IgD-negative memory B cell (primary cell): ENCODE measurements at regions not wholly inside any gene's neighbourhood (a gene's known extent, or its start where the extent isn't known, plus 50 kb on each side); places are given as distances from the start of the nearest gene placed in this dataset.
"Not testable (repeated sequence)": the region's sequence is repeated elsewhere in the genome, so short reads cannot be mapped to it uniquely, and the experiment has no call there.

Experiments used
- H3K27ac Mint-ChIP-seq, 3 donors: one replicate each; pipeline ENCODE4 v1.8.0; 2020 to 2022; ENCODE audit warnings: mild to moderate bottlenecking in 3 of 3, mixed read lengths in 3 of 3, moderate library complexity in 1 of 3
- H3K27me3 Mint-ChIP-seq: one replicate; pipeline ENCODE4 v1.8.0; 2021; ENCODE audit warnings: mixed read lengths
- H3K36me3 Mint-ChIP-seq: one replicate; pipeline ENCODE4 v1.8.0; 2020; ENCODE audit warnings: mild to moderate bottlenecking, mixed read lengths
- H3K4me1 Mint-ChIP-seq, 3 donors: one replicate each; pipeline ENCODE4 v1.8.0; 2020 to 2022; ENCODE audit warnings: mixed read lengths in 3 of 3, mild to moderate bottlenecking in 1 of 3
- H3K4me3 Mint-ChIP-seq, 4 donors: one replicate each; pipeline ENCODE4 v1.8.0; 2020 to 2022; ENCODE audit warnings: mild to moderate bottlenecking in 4 of 4, mixed read lengths in 4 of 4, moderate library complexity in 3 of 4
- H3K9me3 Mint-ChIP-seq, 3 donors: one replicate each; pipeline ENCODE4 v1.8.0; 2020 to 2021; ENCODE audit warnings: mixed read lengths in 3 of 3, mild to moderate bottlenecking in 1 of 3

- no peaks in the 10 kb centered on the region for H3K36me3 Mint-ChIP-seq
- H3K9me3 Mint-ChIP-seq, result peaks cover 0 to 3% (median 1%) of the 10 kb centered on the region in 3 donors
- H3K4me1 Mint-ChIP-seq, result no peaks in the 10 kb centered on the region
- H3K27me3 Mint-ChIP-seq, result no peaks in the 10 kb centered on the region
- no peak overlapping the region for H3K27ac Mint-ChIP-seq
- H3K4me3 Mint-ChIP-seq, result no peak overlapping the region
These were observed 672.1 kb downstream of the EFNB2 start for GRCh38 chr13:105863300-105863920.

- Mint-ChIP-seq H3K27me3 (no peaks in the 10 kb centered on the region), H3K9me3 (peaks cover 0 to 1% (median 0%) of the 10 kb centered on the region in 3 donors), H3K4me1 (no peaks in the 10 kb centered on the region), H3K4me3 (no peak overlapping the region), H3K27ac (no peak overlapping the region), H3K36me3 (no peaks in the 10 kb centered on the region)
These were observed 687.0 kb downstream of the EFNB2 start for GRCh38 chr13:105848494-105848893.

GRCh38 chr13:105847527-105848291 lies 687.8 kb downstream of the EFNB2 start:
- H3K9me3 Mint-ChIP-seq, result peaks cover 0 to 1% (median 0%) of the 10 kb centered on the region in 3 donors
- H3K4me3 Mint-ChIP-seq, result no peak overlapping the region
- no peaks in the 10 kb centered on the region for H3K36me3 Mint-ChIP-seq
- H3K27ac Mint-ChIP-seq, result no peak overlapping the region
- no peaks in the 10 kb centered on the region for H3K4me1 Mint-ChIP-seq
- no peaks in the 10 kb centered on the region for H3K27me3 Mint-ChIP-seq

GRCh38 chr13:105846923-105847322 lies 688.5 kb downstream of the EFNB2 start:
- Mint-ChIP-seq H3K27ac (no peak overlapping the region), H3K4me3 (no peak overlapping the region), H3K27me3 (no peaks in the 10 kb centered on the region), H3K36me3 (no peaks in the 10 kb centered on the region), H3K4me1 (no peaks in the 10 kb centered on the region), H3K9me3 (peaks cover 0 to 1% (median 0%) of the 10 kb centered on the region in 3 donors)

- Mint-ChIP-seq H3K4me3 (no peak overlapping the region), H3K4me1 (no peaks in the 10 kb centered on the region), H3K27me3 (no peaks in the 10 kb centered on the region), H3K9me3 (peaks cover 0 to 2% (median 0%) of the 10 kb centered on the region in 3 donors), H3K36me3 (no peaks in the 10 kb centered on the region), H3K27ac (no peak overlapping the region)
These were observed 694.2 kb downstream of the EFNB2 start for GRCh38 chr13:105841286-105841685.

- Mint-ChIP-seq H3K9me3 (peaks cover 0 to 2% (median 0%) of the 10 kb centered on the region in 3 donors), H3K27ac (no peak overlapping the region), H3K4me3 (no peak overlapping the region), H3K4me1 (no peaks in the 10 kb centered on the region), H3K27me3 (no peaks in the 10 kb centered on the region), H3K36me3 (no peaks in the 10 kb centered on the region)
These were observed 697.2 kb downstream of the EFNB2 start for GRCh38 chr13:105838231-105838630.

GRCh38 chr13:105837295-105837694 lies 698.2 kb downstream of the EFNB2 start:
- H3K27me3 Mint-ChIP-seq, H3K9me3 Mint-ChIP-seq, H3K4me1 Mint-ChIP-seq, H3K27ac Mint-ChIP-seq, H3K36me3 Mint-ChIP-seq, H3K4me3 Mint-ChIP-seq: not testable (repeated sequence)

GRCh38 chr13:105830821-105831220 lies 704.6 kb downstream of the EFNB2 start:
- Mint-ChIP-seq H3K27ac (no peak overlapping the region), H3K4me1 (no peaks in the 10 kb centered on the region), H3K27me3 (no peaks in the 10 kb centered on the region), H3K36me3 (no peaks in the 10 kb centered on the region), H3K9me3 (peaks cover 2 to 4% (median 3%) of the 10 kb centered on the region in 3 donors), H3K4me3 (peak overlapping the region in 1 of 4 donors; percentile 1)

GRCh38 chr13:105827111-105827809 lies 708.2 kb downstream of the EFNB2 start:
- no peak overlapping the region for H3K27ac Mint-ChIP-seq
- peaks cover 3% of the 10 kb centered on the region for H3K27me3 Mint-ChIP-seq
- no peaks in the 10 kb centered on the region for H3K4me1 Mint-ChIP-seq
- H3K9me3 Mint-ChIP-seq, result peaks cover 2 to 7% (median 3%) of the 10 kb centered on the region in 3 donors
- H3K4me3 Mint-ChIP-seq, result no peak overlapping the region
- no peaks in the 10 kb centered on the region for H3K36me3 Mint-ChIP-seq

- Mint-ChIP-seq H3K4me1 (no peaks in the 10 kb centered on the region), H3K9me3 (peaks cover 0 to 5% (median 3%) of the 10 kb centered on the region in 3 donors), H3K36me3 (no peaks in the 10 kb centered on the region), H3K27ac (no peak overlapping the region), H3K27me3 (peaks cover 3% of the 10 kb centered on the region), H3K4me3 (no peak overlapping the region)
These were observed 710.4 kb downstream of the EFNB2 start for GRCh38 chr13:105825071-105825470.

- H3K27ac Mint-ChIP-seq, result no peak overlapping the region
- peaks cover 0 to 3% (median 0%) of the 10 kb centered on the region in 3 donors for H3K9me3 Mint-ChIP-seq
These were observed 714.1 kb downstream of the EFNB2 start for GRCh38 chr13:105821337-105821736.

GRCh38 chr13:105820415-105820814 lies 715.0 kb downstream of the EFNB2 start:
- Mint-ChIP-seq H3K27ac (no peak overlapping the region), H3K4me3 (no peak overlapping the region), H3K36me3 (no peaks in the 10 kb centered on the region), H3K4me1 (no peaks in the 10 kb centered on the region), H3K27me3 (peaks cover 3% of the 10 kb centered on the region), H3K9me3 (peaks cover 0 to 3% (median 0%) of the 10 kb centered on the region in 3 donors)

More at GRCh38 chr13:105821337-105821736, 714.1 kb downstream of the EFNB2 start:
- H3K36me3 Mint-ChIP-seq, result no peaks in the 10 kb centered on the region
- no peaks in the 10 kb centered on the region for H3K4me1 Mint-ChIP-seq
- H3K4me3 Mint-ChIP-seq, result no peak overlapping the region
- peaks cover 3% of the 10 kb centered on the region for H3K27me3 Mint-ChIP-seq

GRCh38 chr13:105817498-105817897 lies 718.0 kb downstream of the EFNB2 start:
- H3K27me3 Mint-ChIP-seq, result no peaks in the 10 kb centered on the region
- no peaks in the 10 kb centered on the region for H3K36me3 Mint-ChIP-seq
- no peak overlapping the region for H3K4me3 Mint-ChIP-seq
- no peaks in the 10 kb centered on the region for H3K9me3 Mint-ChIP-seq
- no peaks in the 10 kb centered on the region for H3K4me1 Mint-ChIP-seq
- H3K27ac Mint-ChIP-seq, result no peak overlapping the region

- Mint-ChIP-seq H3K4me3 (peak overlapping the region in 1 of 4 donors; percentile 25), H3K27ac (no peak overlapping the region), H3K27me3 (no peaks in the 10 kb centered on the region), H3K9me3 (no peaks in the 10 kb centered on the region), H3K36me3 (no peaks in the 10 kb centered on the region), H3K4me1 (no peaks in the 10 kb centered on the region)
These were observed 718.5 kb downstream of the EFNB2 start for GRCh38 chr13:105816994-105817393.

- H3K4me1 Mint-ChIP-seq, result no peaks in the 10 kb centered on the region
- no peak overlapping the region for H3K4me3 Mint-ChIP-seq
- no peak overlapping the region for H3K27ac Mint-ChIP-seq
- no peaks in the 10 kb centered on the region for H3K36me3 Mint-ChIP-seq
- H3K9me3 Mint-ChIP-seq, result peaks cover under 1 to 2% (median 1%) of the 10 kb centered on the region in 3 donors
- no peaks in the 10 kb centered on the region for H3K27me3 Mint-ChIP-seq
These were observed 720.6 kb downstream of the EFNB2 start for GRCh38 chr13:105814902-105815250.
